ENCODE measurements at regions not wholly inside any gene's neighbourhood (a gene's known extent, or its start where the extent isn't known, plus 50 kb on each side); places are given as distances from the start of the nearest gene placed in this dataset.

DNA sequence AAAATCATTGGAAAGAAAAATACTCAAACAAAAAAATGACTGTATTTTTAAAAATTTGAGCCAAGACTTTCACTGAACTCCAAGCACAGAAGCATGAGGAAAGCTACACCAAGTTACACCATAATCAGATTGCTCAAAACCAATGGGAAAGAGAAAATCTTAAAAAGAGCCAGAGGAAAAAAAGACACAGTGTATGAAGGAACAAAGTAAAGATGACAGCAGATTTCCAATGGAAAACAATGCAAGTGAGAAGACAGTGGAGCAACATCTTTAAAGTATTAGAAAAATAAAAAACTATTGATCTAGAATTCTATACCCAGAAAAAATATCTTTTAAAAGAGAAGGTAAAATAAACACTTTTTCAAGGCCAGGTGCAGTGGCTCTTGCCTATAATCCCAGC, 147.8 kb upstream of the ZBTB40 start:
- H3K4me1 Mint-ChIP-seq (ENCODE audit: low read depth, unreplicated experiment), result no peaks in the 10 kb centered on the region
- H3K36me3 Mint-ChIP-seq (ENCODE audit: low read depth, unreplicated experiment), result no peaks in the 10 kb centered on the region
- H3K27me3 Mint-ChIP-seq (ENCODE audit: low read depth, unreplicated experiment), result peaks cover 22% of the 10 kb centered on the region
- H3K9me3 Mint-ChIP-seq (ENCODE audit: unreplicated experiment), result peaks cover 35% of the 10 kb centered on the region
- Histone ChIP-seq H3K79me2 (ENCODE audit: insufficient read depth, low read length) (no peaks in the 10 kb centered on the region), H3K4me1 (ENCODE audit: insufficient read depth, low read length) (no peaks in the 10 kb centered on the region), H3K9me3 (ENCODE audit: insufficient read depth, low read depth, low read length) (no peaks in the 10 kb centered on the region), H3K36me3 (ENCODE audit: insufficient read depth, low read length) (no peaks in the 10 kb centered on the region), H3K27me3 (ENCODE audit: insufficient read depth, low read length) (peaks cover 11% of the 10 kb centered on the region), H3K4me2 (ENCODE audit: low read length) (no peak overlapping the region), H3K9ac (ENCODE audit: low read length) (no peak overlapping the region), H3K4me3 (ENCODE audit: insufficient read depth, low read depth, low read length) (no peak overlapping the region), H4K20me1 (ENCODE audit: insufficient read depth, low read length) (no peaks in the 10 kb centered on the region), H3K27ac (ENCODE audit: low read depth, low read length) (no peak overlapping the region), H2AFZ (ENCODE audit: low read depth, low read length) (no peak overlapping the region)
- H3K4me3 Mint-ChIP-seq (ENCODE audit: unreplicated experiment), result no peak overlapping the region
- no peak for DNase-seq (ENCODE audit: low read depth)
- FAIRE-seq, result no peak
- no peak overlapping the region for H3K27ac Mint-ChIP-seq (ENCODE audit: unreplicated experiment)
- TF ChIP-seq, protein P1, sequence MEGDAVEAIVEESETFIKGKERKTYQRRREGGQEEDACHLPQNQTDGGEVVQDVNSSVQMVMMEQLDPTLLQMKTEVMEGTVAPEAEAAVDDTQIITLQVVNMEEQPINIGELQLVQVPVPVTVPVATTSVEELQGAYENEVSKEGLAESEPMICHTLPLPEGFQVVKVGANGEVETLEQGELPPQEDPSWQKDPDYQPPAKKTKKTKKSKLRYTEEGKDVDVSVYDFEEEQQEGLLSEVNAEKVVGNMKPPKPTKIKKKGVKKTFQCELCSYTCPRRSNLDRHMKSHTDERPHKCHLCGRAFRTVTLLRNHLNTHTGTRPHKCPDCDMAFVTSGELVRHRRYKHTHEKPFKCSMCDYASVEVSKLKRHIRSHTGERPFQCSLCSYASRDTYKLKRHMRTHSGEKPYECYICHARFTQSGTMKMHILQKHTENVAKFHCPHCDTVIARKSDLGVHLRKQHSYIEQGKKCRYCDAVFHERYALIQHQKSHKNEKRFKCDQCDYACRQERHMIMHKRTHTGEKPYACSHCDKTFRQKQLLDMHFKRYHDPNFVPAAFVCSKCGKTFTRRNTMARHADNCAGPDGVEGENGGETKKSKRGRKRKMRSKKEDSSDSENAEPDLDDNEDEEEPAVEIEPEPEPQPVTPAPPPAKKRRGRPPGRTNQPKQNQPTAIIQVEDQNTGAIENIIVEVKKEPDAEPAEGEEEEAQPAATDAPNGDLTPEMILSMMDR (IDR thresholded peaks at IDR 0.05; ENCODE audit: insufficient read depth, low read depth, low read length), result no peak
- TF ChIP-seq EZH2 (IDR thresholded peaks at IDR 0.05; ENCODE audit: insufficient read depth, low read length), result no peak

DNA sequence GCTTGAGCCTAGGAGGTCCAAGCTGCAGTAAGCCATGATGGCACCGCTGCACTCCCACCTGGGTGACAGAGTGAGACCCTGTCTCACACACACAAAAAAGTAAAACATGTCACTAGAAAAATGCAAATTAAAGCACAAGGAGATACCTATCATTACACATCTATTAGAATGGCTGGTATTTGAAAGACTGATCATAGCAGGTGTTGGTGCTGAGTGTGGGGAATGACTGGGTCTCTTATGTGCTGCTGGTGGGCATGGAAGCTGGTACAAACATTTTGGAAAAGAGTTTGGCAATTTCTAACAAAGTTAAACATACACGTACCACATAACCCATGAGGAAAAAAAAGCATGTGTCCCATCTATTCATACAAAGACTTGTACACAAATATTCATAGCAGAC, 142.1 kb upstream of the ZBTB40 start:
- no peaks in the 10 kb centered on the region for H3K4me1 Mint-ChIP-seq (ENCODE audit: low read depth, unreplicated experiment)
- H3K27ac Mint-ChIP-seq (ENCODE audit: unreplicated experiment), result no peak overlapping the region
- DNase-seq (ENCODE audit: low read depth) (no peak), FAIRE-seq (no peak)
- no peak overlapping the region for H3K9ac ChIP-seq (ENCODE audit: low read length)
- no peaks in the 10 kb centered on the region for H3K36me3 ChIP-seq (ENCODE audit: insufficient read depth, low read length)
- peaks cover 41% of the 10 kb centered on the region for H3K27me3 Mint-ChIP-seq (ENCODE audit: low read depth, unreplicated experiment)
- peaks cover 11% of the 10 kb centered on the region for H3K27me3 ChIP-seq (ENCODE audit: insufficient read depth, low read length)
- H3K4me1 ChIP-seq (ENCODE audit: insufficient read depth, low read length), result no peaks in the 10 kb centered on the region
- no peak overlapping the region for H3K4me3 ChIP-seq (ENCODE audit: insufficient read depth, low read depth, low read length)
- H3K36me3 Mint-ChIP-seq (ENCODE audit: low read depth, unreplicated experiment), result no peaks in the 10 kb centered on the region
- no peak overlapping the region for H3K4me3 Mint-ChIP-seq (ENCODE audit: unreplicated experiment)
- TF ChIP-seq, protein P1 (IDR thresholded peaks at IDR 0.05; ENCODE audit: insufficient read depth, low read depth, low read length), result no peak
- no peak for TF ChIP-seq EZH2 (IDR thresholded peaks at IDR 0.05; ENCODE audit: insufficient read depth, low read length)
- H4K20me1 ChIP-seq (ENCODE audit: insufficient read depth, low read length), result no peaks in the 10 kb centered on the region
- H3K4me2 ChIP-seq (ENCODE audit: low read length), result no peak overlapping the region
- H3K9me3 Mint-ChIP-seq (ENCODE audit: unreplicated experiment), result peaks cover 6% of the 10 kb centered on the region
- H3K9me3 ChIP-seq (ENCODE audit: insufficient read depth, low read depth, low read length), result no peaks in the 10 kb centered on the region
- no peak overlapping the region for H2AFZ ChIP-seq (ENCODE audit: low read depth, low read length)
- H3K79me2 ChIP-seq (ENCODE audit: insufficient read depth, low read length), result no peaks in the 10 kb centered on the region
- no peak overlapping the region for H3K27ac ChIP-seq (ENCODE audit: low read depth, low read length)

DNA sequence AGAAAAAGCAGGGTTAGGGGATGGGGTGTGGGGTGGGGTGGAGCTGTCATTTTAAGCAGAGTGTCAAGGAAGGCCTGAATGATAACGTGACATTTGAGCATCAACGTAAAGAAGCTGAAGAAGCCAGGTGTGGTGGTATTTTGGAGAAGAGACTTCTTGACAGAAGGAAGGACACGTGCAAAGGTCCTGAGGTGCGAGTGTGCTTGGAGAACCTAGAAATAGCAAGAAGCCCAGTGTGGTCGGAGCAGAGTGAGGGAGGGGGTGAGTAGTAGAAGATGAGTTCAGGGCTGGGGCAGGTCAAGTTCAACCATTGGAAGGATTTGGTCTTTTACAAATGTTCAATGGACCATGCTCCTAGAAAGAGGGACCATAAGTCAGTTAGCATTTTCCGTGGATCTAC, 140.2 kb upstream of the ZBTB40 start:
- no peak overlapping the region for H3K27ac ChIP-seq (ENCODE audit: low read depth, low read length)
- no peaks in the 10 kb centered on the region for H3K79me2 ChIP-seq (ENCODE audit: insufficient read depth, low read length)
- Mint-ChIP-seq H3K36me3 (ENCODE audit: low read depth, unreplicated experiment) (no peaks in the 10 kb centered on the region), H3K27me3 (ENCODE audit: low read depth, unreplicated experiment) (peaks cover 48% of the 10 kb centered on the region), H3K9me3 (ENCODE audit: unreplicated experiment) (no peaks in the 10 kb centered on the region), H3K4me3 (ENCODE audit: unreplicated experiment) (no peak overlapping the region), H3K27ac (ENCODE audit: unreplicated experiment) (no peak overlapping the region), H3K4me1 (ENCODE audit: low read depth, unreplicated experiment) (no peaks in the 10 kb centered on the region)
- TF ChIP-seq EZH2 (IDR thresholded peaks at IDR 0.05; ENCODE audit: insufficient read depth, low read length), result no peak
- TF ChIP-seq, protein P1 (IDR thresholded peaks at IDR 0.05; ENCODE audit: insufficient read depth, low read depth, low read length), result no peak
- H3K4me1 ChIP-seq (ENCODE audit: insufficient read depth, low read length), result no peaks in the 10 kb centered on the region
- no peak overlapping the region for H3K4me3 ChIP-seq (ENCODE audit: insufficient read depth, low read depth, low read length)
- no peaks in the 10 kb centered on the region for H4K20me1 ChIP-seq (ENCODE audit: insufficient read depth, low read length)
- no peak overlapping the region for H2AFZ ChIP-seq (ENCODE audit: low read depth, low read length)
- peaks cover 11% of the 10 kb centered on the region for H3K27me3 ChIP-seq (ENCODE audit: insufficient read depth, low read length)
- FAIRE-seq, result no peak
- no peak for DNase-seq (ENCODE audit: low read depth)
- no peak overlapping the region for H3K4me2 ChIP-seq (ENCODE audit: low read length)
- H3K9ac ChIP-seq (ENCODE audit: low read length), result no peak overlapping the region
- H3K36me3 ChIP-seq (ENCODE audit: insufficient read depth, low read length), result no peaks in the 10 kb centered on the region
- no peaks in the 10 kb centered on the region for H3K9me3 ChIP-seq (ENCODE audit: insufficient read depth, low read depth, low read length)
